ENCODE measurements at regions not wholly inside any gene's neighbourhood (a gene's known extent, or its start where the extent isn't known, plus 50 kb on each side); places are given as distances from the start of the nearest gene placed in this dataset.

DNA sequence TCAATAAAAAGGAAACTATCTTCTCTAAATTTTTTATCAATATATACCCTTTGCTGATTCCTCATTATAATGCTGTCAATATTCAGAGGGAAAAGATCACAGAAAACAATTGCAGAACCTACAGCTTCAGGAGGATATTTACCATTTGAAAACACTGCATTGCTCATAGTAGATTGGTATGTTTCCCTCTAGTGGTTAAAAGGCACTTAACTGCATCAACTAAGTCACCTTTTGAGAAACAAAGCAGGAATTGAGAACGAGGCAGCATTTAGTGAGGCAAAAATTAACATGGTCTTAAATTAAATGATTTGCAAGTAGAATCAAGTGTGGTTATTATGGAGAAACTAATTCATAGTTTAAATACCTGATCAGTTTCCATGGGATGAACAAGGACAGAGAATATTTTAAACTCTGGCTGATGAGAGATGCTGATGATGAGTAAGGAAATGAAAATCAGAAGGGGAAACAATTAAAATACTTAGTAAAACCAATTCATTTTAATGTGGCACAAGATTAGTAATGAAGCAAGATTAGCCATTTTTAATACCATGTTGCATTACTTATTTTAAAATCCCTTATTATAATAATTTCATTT is 642.1 kb downstream of the EPHA7 start:
- H3K4me3 ChIP-seq (ENCODE audit: low read depth, low read length) = no peak overlapping the region
- peak; percentile 72 for TF ChIP-seq CTCF (conservative IDR thresholded peaks at IDR 0.05; ENCODE audit: low read depth, low read length)
- DNase-seq (ENCODE audit: low read depth) = peak; percentile 75

- no peak for TF ChIP-seq CTCF (conservative IDR thresholded peaks at IDR 0.05; ENCODE audit: low read depth, low read length)
- H3K4me3 ChIP-seq (ENCODE audit: low read depth, low read length) = no peak overlapping the region
- DNase-seq (ENCODE audit: low read depth) = no peak
Observed at GRCh38 chr6:92770540-92770939, 648.8 kb downstream of the EPHA7 start.

GRCh38 chr6:92767101-92767500 is 652.3 kb downstream of the EPHA7 start:
- H3K4me3 ChIP-seq (ENCODE audit: low read depth, low read length) = no peak overlapping the region
- TF ChIP-seq CTCF (conservative IDR thresholded peaks at IDR 0.05; ENCODE audit: low read depth, low read length) = no peak
- DNase-seq (ENCODE audit: low read depth) = no peak

- no peak overlapping the region for H3K4me3 ChIP-seq (ENCODE audit: low read depth, low read length)
- TF ChIP-seq CTCF (conservative IDR thresholded peaks at IDR 0.05; ENCODE audit: low read depth, low read length) = no peak
- no peak for DNase-seq (ENCODE audit: low read depth)
Observed at GRCh38 chr6:92763680-92764079, 655.7 kb downstream of the EPHA7 start.

- DNase-seq (ENCODE audit: low read depth) = no peak
- no peak overlapping the region for H3K4me3 ChIP-seq (ENCODE audit: low read depth, low read length)
- no peak for TF ChIP-seq CTCF (conservative IDR thresholded peaks at IDR 0.05; ENCODE audit: low read depth, low read length)
Observed at GRCh38 chr6:92763274-92763584, 656.1 kb downstream of the EPHA7 start.

DNA sequence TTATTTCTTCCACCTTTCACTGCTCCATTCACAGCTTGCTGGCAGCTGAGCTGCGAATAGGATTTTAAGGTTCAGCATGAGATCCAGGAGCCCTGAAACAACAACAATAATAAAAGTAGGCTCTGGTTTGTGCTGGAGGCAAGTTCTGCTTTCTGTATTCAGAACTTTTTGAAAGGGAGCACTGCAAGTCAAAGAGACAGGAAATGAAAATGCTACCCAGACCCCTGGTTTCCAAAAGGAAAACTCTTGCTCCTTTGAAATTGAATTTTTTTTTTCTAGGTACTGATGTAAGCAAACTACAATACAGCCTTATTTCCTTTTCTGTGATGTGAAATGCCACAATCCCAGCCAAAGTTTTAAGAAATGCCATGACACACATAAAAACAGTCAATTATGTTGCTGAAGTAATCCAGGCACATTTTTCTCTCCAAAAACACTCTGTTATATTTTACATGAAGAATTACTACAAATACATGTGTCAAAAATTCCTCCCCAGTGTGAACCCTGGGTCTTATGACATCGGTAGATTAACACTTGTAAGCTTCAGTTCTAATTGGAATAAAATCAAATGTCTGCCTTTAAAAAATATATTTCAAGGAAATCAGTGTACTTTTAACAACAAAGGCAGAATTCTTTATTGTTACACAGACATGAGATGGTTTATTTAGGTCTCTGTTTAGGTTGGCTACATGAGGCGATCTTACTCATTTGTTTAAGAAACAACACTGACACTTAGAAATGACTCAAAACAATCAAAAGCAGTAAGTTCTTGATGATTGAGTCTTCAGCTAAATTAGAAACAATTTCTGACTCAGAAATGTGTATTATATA is 656.7 kb downstream of the EPHA7 start:
- TF ChIP-seq CTCF (conservative IDR thresholded peaks at IDR 0.05; ENCODE audit: low read depth, low read length) = no peak
- DNase-seq (ENCODE audit: low read depth) = no peak

GRCh38 chr6:92759178-92759577 is 660.2 kb downstream of the EPHA7 start:
- no peak for TF ChIP-seq CTCF (conservative IDR thresholded peaks at IDR 0.05; ENCODE audit: low read depth, low read length)
- DNase-seq (ENCODE audit: low read depth) = peak; percentile 19
- H3K4me3 ChIP-seq (ENCODE audit: low read depth, low read length) = no peak overlapping the region

More for the DNA sequence above, 656.7 kb downstream of the EPHA7 start:
- H3K4me3 ChIP-seq (ENCODE audit: low read depth, low read length) = no peak overlapping the region
